ENCODE measurements at regions not wholly inside any gene's neighbourhood (a gene's known extent, or its start where the extent isn't known, plus 50 kb on each side); places are given as distances from the start of the nearest gene placed in this dataset.

GRCh38 chr6:2465336-2465735 is 219.9 kb upstream of the GMDS start:
- no peak for DNase-seq (ENCODE audit: low read depth in 2 of 2)

GRCh38 chr6:2464641-2465040 is 219.2 kb upstream of the GMDS start:
- no peak for DNase-seq (ENCODE audit: low read depth in 2 of 2)

GRCh38 chr6:2462831-2463230 is 217.4 kb upstream of the GMDS start:
- DNase-seq (ENCODE audit: low read depth in 2 of 2): no peak

GRCh38 chr6:2460216-2460745 is 214.9 kb upstream of the GMDS start:
- DNase-seq (ENCODE audit: low read depth in 2 of 2): no peak

- DNase-seq (ENCODE audit: low read depth in 2 of 2): no peak
Observed at GRCh38 chr6:2454180-2454579, 208.8 kb upstream of the GMDS start.

DNA sequence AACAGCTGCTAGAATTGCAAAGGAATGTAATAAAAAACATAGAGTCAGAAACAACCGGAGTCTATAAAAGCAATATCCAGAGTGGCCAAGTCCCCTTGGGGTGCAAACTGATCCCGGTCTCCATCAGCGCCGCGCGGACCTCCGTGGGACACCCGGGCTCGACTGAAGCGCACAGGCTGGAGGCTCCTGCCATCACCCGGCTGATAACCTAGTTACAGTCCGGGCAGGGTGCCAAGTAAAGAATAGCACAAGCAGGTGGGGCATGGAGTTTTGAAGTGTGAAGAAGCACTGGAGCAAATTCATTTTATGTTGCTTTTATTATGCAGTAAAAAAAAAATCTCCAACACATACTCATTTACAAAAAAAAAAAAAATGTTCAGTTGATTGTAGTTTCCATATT is 205.1 kb upstream of the GMDS start:
- DNase-seq (ENCODE audit: low read depth in 2 of 2): no peak

DNA sequence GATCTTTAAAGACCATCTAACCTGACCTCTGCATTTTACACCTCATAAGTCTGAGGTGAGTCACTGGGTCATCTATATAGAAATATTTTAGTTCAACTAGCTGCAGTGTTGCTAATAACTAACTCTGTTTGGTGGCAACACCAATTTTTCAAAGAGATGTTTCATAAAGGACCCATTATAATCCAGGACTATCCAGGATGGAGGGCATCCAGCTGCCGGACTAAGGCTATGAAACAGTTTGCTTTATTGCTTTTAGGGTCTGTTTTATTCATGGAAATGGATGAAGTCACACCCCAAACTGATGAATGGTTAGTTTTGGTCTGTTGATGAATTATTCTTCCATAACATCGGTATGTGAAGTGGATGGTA is 204.2 kb upstream of the GMDS start:
- DNase-seq (ENCODE audit: low read depth in 2 of 2): no peak

DNA sequence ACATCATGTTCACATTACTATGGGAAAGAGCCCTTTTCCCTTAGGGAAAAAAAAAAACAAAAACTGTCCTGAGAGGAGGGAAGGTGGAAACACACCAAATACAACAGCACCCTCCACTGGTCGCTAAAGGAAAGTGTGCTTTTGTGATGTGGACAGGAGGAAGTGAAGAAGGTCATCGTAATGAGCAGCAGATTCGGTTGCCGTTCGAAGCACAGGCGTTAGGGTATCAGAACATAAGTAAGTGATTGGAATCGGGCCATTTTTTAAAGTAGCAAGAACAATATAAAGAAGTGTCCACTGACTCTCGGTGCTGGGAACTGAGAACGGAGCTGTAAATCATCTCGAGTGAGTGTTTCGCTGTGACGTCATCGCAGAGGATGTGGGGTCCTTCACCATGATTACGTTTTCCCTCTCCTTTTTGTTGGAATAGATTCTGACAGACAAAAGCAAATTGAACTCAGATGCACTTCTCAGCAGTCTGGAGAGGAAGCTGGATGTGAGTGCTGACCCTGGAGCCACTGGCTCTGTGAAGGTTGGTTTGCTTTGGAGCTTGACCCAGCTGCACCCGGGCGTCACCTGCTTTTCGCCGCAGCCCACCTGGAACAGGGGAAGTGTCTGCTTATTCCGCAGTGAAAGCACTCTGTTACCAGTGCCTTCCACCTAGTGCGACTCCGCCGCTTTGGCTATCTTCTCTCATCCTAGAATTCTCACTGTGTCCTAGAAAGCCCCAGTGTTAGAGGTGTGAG is 203.6 kb upstream of the GMDS start:
- no peak for DNase-seq (ENCODE audit: low read depth in 2 of 2)

DNA sequence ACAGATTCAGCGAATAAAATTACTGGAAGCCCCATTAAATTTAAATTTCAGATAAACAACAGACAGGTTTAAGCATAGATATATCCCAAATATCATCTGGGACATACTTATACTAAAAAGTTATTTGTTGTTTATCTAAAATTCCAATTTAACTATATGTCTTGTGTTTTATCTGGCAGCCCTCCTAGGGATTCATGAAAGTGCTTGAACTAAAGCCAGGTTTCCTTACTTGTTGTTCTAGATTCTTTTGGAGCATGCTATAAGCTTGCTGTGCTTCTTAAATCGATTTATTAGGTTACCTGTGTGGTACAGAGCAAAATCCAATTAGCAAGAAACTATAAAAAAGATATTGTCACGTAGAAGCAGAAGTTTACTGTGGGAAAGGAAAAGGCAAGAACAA is 202.5 kb upstream of the GMDS start:
- no peak for DNase-seq (ENCODE audit: low read depth in 2 of 2)

- no peak for DNase-seq (ENCODE audit: low read depth in 2 of 2)
Observed at GRCh38 chr6:2447318-2447920, 202.0 kb upstream of the GMDS start.

DNA sequence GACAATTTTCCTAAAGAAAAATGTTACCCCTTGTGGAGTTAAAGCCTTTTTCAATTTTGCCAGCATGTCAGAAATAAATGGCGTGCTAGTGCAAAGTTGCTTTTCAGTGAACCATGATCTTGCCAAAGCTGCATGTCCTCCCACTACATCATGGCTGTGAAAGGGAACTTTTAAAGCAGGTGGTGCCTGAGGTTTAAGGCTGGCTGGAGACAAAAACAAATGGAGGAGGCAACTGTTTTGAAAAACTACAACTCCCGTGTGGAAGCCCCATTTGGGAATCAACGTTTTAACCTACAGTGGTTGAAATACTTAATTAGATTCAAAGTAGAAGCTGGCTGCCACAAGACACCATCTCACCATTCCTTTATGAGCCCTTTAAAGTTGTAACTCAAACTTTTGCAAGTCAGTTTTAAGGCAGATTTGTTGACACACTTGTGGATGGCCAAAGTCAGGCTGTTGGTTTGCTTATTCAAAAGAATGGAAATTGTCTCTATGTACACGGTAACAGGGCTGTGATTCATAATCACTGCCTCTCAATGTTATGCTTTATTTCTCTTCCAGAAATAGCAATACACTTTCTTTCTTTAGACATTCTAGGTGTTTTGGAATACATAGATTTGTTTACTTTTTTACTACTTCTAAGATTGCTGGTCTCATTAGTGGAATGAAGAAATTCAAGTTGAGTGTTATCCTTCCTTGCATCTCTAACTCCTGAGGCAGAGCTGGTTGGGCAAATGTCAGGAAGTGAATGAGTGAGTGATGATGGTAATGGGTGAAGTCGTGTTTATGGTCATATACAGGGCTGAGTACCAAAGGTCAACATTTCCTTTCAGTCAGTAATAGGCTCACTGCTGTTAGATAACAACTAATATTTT is 196.4 kb upstream of the GMDS start:
- DNase-seq (ENCODE audit: low read depth in 2 of 2): no peak

GRCh38 chr6:2440516-2440915 is 195.1 kb upstream of the GMDS start:
- DNase-seq (ENCODE audit: low read depth in 2 of 2): no peak

- no peak for DNase-seq (ENCODE audit: low read depth in 2 of 2)
Observed at GRCh38 chr6:2439632-2440031, 194.2 kb upstream of the GMDS start.

GRCh38 chr6:2439082-2439481 is 193.7 kb upstream of the GMDS start:
- DNase-seq (ENCODE audit: low read depth in 2 of 2): no peak

- DNase-seq (ENCODE audit: low read depth in 2 of 2): no peak
Observed at GRCh38 chr6:2436410-2437154, 191.2 kb upstream of the GMDS start.

DNA sequence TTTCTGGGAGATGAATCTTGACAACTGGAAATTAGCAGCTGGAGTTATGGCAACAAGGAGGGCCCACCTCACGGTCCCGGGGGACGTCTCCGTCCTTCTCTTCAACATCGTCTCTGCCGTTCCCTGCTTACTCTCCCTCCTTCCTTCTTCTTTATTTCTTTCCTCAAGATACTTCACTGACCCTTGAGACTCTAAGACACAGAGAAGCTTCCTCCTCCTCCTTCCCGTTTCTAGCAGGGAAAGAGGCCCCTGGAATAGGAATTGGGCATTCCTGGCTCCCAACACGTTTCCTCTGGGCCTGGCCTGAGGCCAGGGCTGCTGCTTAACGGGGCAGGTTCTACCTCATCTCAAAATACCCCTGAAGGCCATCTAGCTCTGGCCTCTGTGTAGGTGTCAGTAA is 189.9 kb upstream of the GMDS start:
- DNase-seq (ENCODE audit: low read depth in 2 of 2): no peak

GRCh38 chr6:2434912-2435311 is 189.5 kb upstream of the GMDS start:
- DNase-seq (ENCODE audit: low read depth in 2 of 2): no peak

GRCh38 chr6:2434116-2434515 is 188.7 kb upstream of the GMDS start:
- DNase-seq (ENCODE audit: low read depth in 2 of 2): no peak

- no peak for DNase-seq (ENCODE audit: low read depth in 2 of 2)
Observed at GRCh38 chr6:2433711-2434110, 188.3 kb upstream of the GMDS start.

DNA sequence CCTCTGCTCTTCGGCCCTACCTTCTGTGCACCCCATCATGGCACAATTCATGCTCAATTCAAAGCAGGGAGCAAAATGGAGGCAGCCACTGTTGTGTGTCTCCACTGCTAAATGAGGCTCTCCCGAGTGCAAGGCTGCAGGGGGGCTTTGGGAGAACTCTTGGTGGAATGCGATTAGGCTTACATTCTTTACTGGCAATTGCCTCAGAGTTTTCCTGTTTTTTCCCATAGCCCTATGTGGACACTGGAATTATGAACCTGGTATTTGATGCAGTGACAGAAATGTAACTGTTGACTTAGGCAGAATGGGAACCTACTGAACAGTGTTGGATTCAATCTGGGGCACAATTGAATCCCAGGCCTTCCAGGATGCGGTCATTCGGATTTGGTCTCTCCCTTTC is 187.9 kb upstream of the GMDS start:
- no peak for DNase-seq (ENCODE audit: low read depth in 2 of 2)

- no peak for DNase-seq (ENCODE audit: low read depth in 2 of 2)
Observed at GRCh38 chr6:2432292-2432691, 186.9 kb upstream of the GMDS start.

- no peak for DNase-seq (ENCODE audit: low read depth in 2 of 2)
Observed at GRCh38 chr6:2430612-2431011, 185.2 kb upstream of the GMDS start.
